Breast epithelium (tissue), 3 donors: ENCODE measurements at regions not wholly inside any gene's neighbourhood (a gene's known extent, or its start where the extent isn't known, plus 50 kb on each side); places are given as distances from the start of the nearest gene placed in this dataset.

ENCODE experiments used
- POLR2A ChIP-seq: fragments of 450-650 bp; IDR thresholded peaks from one replicate; pipeline ENCODE4 v1.6.1; 2016; ENCODE audit warnings: antibody characterized with exemption, mild to moderate bottlenecking, moderate library complexity
- TF ChIP-seq, protein P1 (sequence below), 3 donors: fragments of 450-650 bp; IDR thresholded peaks; one replicate each; pipeline ENCODE4 v1.5.1; 2016 to 2017; ENCODE audit warnings: antibody characterized with exemption in 3 of 3, mild to moderate bottlenecking in 3 of 3, moderate library complexity in 3 of 3

DNA sequence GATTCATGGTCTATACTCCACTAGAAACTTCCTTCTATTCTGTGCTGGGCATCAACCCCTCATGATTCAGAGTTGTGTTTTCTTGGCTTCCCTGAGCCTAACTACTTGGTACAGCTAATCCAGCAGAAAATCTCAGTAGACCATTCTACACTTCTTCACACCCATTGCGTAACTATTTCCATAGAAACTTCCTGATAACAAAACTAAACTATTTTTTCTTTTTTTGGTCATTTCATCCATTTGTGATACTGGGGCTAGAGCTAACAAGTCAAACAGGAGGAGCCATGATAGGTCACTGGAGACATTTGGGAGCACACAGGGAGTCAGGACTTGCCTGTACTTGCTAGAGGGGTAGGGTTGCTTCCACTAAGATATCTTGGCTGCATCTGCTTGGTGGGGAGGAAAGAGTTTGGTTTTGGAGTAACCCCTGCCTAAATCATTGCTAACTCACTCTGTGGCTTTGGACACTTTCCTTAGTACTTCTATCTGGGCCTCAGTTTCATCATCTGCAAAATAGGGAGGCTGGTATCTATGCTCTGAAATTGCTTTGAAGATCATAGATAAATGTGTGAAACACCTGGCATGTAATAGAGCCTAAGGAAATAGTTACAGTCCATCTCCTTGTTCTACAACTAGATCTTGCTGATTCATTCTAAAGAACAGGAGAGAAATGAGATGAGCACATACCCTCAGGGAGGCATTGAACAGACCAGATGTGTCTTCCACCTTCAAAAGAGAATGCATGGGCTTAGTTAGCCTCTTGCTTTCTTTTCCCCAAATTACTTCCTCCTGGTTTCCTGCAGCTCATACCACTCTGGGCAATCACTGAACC is 127.9 kb upstream of the ADGRF1 start:
- TF ChIP-seq, protein P1, sequence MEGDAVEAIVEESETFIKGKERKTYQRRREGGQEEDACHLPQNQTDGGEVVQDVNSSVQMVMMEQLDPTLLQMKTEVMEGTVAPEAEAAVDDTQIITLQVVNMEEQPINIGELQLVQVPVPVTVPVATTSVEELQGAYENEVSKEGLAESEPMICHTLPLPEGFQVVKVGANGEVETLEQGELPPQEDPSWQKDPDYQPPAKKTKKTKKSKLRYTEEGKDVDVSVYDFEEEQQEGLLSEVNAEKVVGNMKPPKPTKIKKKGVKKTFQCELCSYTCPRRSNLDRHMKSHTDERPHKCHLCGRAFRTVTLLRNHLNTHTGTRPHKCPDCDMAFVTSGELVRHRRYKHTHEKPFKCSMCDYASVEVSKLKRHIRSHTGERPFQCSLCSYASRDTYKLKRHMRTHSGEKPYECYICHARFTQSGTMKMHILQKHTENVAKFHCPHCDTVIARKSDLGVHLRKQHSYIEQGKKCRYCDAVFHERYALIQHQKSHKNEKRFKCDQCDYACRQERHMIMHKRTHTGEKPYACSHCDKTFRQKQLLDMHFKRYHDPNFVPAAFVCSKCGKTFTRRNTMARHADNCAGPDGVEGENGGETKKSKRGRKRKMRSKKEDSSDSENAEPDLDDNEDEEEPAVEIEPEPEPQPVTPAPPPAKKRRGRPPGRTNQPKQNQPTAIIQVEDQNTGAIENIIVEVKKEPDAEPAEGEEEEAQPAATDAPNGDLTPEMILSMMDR (IDR thresholded peaks at IDR 0.05), result no peak
- no peak for TF ChIP-seq POLR2A
